ENCODE measurements at regions not wholly inside any gene's neighbourhood (a gene's known extent, or its start where the extent isn't known, plus 50 kb on each side); places are given as distances from the start of the nearest gene placed in this dataset.

DNA sequence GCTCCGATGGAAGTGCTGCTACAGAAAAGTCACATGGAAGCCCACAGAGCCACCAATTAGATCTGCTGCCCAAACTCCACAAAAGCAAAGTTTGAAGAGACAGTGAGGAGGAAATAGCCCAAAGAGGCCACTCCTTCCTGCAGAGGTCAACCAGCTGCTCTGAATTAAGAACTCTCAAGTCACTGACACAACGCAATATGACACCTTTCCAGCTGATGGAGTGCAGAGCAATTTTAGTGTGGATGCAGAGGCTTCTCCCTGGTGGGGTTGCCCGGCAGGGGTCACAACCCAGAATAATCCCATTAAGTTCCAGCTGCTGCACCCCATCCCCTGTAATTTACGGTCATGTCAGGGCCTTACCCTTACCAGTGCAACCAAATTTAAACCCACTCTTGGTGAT, 361.9 kb upstream of the JARID2 start:
- TF ChIP-seq, protein P1, sequence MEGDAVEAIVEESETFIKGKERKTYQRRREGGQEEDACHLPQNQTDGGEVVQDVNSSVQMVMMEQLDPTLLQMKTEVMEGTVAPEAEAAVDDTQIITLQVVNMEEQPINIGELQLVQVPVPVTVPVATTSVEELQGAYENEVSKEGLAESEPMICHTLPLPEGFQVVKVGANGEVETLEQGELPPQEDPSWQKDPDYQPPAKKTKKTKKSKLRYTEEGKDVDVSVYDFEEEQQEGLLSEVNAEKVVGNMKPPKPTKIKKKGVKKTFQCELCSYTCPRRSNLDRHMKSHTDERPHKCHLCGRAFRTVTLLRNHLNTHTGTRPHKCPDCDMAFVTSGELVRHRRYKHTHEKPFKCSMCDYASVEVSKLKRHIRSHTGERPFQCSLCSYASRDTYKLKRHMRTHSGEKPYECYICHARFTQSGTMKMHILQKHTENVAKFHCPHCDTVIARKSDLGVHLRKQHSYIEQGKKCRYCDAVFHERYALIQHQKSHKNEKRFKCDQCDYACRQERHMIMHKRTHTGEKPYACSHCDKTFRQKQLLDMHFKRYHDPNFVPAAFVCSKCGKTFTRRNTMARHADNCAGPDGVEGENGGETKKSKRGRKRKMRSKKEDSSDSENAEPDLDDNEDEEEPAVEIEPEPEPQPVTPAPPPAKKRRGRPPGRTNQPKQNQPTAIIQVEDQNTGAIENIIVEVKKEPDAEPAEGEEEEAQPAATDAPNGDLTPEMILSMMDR (IDR thresholded peaks at IDR 0.05): no peak
- no peak for TF ChIP-seq POLR2A (IDR thresholded peaks at IDR 0.05)

All from body of pancreas (tissue), 4 donors.